Endothelial cell of umbilical vein (primary cell): ENCODE measurements at regions not wholly inside any gene's neighbourhood (a gene's known extent, or its start where the extent isn't known, plus 50 kb on each side); places are given as distances from the start of the nearest gene placed in this dataset.

ENCODE experiments used
- BruUV-seq: library from RNA; stranded (reverse); fragments of 400-500 nt; replicated peaks from 2 replicates; lab custom pipeline; 2021; lab: Mats Ljungman, UMichigan
- CTCF ChIA-PET: fragments of 300-600, 350-600 bp; sonication (Branson Sonifier 250); formaldehyde crosslinking; loops from one replicate; lab custom pipeline; 2021; ENCODE audit warnings: antibody characterized with exemption, inconsistent platforms; lab: Charles Lee
- POLR2A ChIA-PET: fragments of 300-600, 350-600 bp; sonication (Branson Sonifier 250); formaldehyde crosslinking; loops from one replicate; lab custom pipeline; 2021; ENCODE audit warnings: antibody characterized with exemption, inconsistent platforms; lab: Charles Lee
- DNase-seq: peaks from one replicate; pipeline ENCODE4 v3.0.0-alpha.2; 2011; ENCODE audit warnings: low read depth, low spot score
- FAIRE-seq: peaks from 2 replicates; lab custom pipeline; 2011; peaks lifted over from hg19 to GRCh38; lab: Jason Lieb, UNC
- H2AFZ ChIP-seq: 2 replicates; pipeline ENCODE4 v1.6.0; 2012; ENCODE audit warnings: low read depth, low read length, control low read depth, inconsistent platforms
- H3K27ac ChIP-seq: 2 replicates; pipeline ENCODE4 v1.5.1; 2011; ENCODE audit warnings: low read depth, mild to moderate bottlenecking, control low read depth, low read length, moderate library complexity; ENCODE audit not compliant: insufficient read depth
- H3K27me3 ChIP-seq, 2 experiments: 2 replicates each; pipeline versions ENCODE4 v1.6.0 to v1.6.1; 2011; ENCODE audit warnings: low read length in 2 of 2, mixed read lengths in 1 of 2; ENCODE audit not compliant: control insufficient read depth in 2 of 2, insufficient read depth in 2 of 2
- H3K36me3 ChIP-seq, 2 experiments: 2 replicates in 1 of 2; 3 replicates in 1 of 2; pipeline ENCODE4 v1.5.1; 2011; ENCODE audit warnings: low read length in 2 of 2, mild to moderate bottlenecking in 1 of 2, moderate library complexity in 1 of 2; ENCODE audit not compliant: control insufficient read depth in 2 of 2, insufficient read depth in 2 of 2; ENCODE audit errors: extremely low read depth in 1 of 2
- H3K4me1 ChIP-seq: 3 replicates; pipeline ENCODE4 v1.5.1; 2011; ENCODE audit warnings: mild to moderate bottlenecking, low read length; ENCODE audit not compliant: control insufficient read depth, insufficient read depth; ENCODE audit errors: extremely low read depth
- H3K4me2 ChIP-seq: 2 replicates; pipeline ENCODE4 v1.6.1; 2011; ENCODE audit warnings: low read length, control low read depth, mixed read lengths; ENCODE audit not compliant: insufficient read depth
- H3K4me3 ChIP-seq, 3 experiments: fragments of 200-600 bp in 1 of 3; sonication (generic), shearing (Covaris generic) in 1 of 3; replicated peaks in 1 of 3; 2 replicates each; pipeline ENCODE4 v1.5.1; 2011 to 2016; ENCODE audit warnings: control low read depth in 3 of 3, low read length in 3 of 3, mild to moderate bottlenecking in 2 of 3, inconsistent platforms in 1 of 3, low read depth in 1 of 3, moderate library complexity in 1 of 3; ENCODE audit not compliant: insufficient read depth in 1 of 3
- H3K79me2 ChIP-seq: 2 replicates; pipeline ENCODE4 v1.6.0; 2012; ENCODE audit warnings: low read length, inconsistent platforms; ENCODE audit not compliant: control insufficient read depth, insufficient read depth
- H3K9ac ChIP-seq: replicated peaks from 2 replicates; pipeline ENCODE3; 2011; ENCODE audit warnings: low read length, control low read depth; ENCODE audit not compliant: insufficient read depth; ENCODE audit errors: extremely low read depth
- H3K9me1 ChIP-seq: replicated peaks from 3 replicates; pipeline ENCODE4 v1.6.0; 2011; ENCODE audit warnings: mild to moderate bottlenecking, low read length; ENCODE audit not compliant: control insufficient read depth, insufficient read depth; ENCODE audit errors: extremely low read depth
- H3K9me3 ChIP-seq: replicated peaks from 2 replicates; pipeline ENCODE4 v1.5.1; 2012; ENCODE audit warnings: low read length, inconsistent platforms; ENCODE audit not compliant: control insufficient read depth, insufficient read depth
- H4K20me1 ChIP-seq: replicated peaks from 2 replicates; pipeline ENCODE3; 2011; ENCODE audit warnings: mild to moderate bottlenecking, low read length; ENCODE audit not compliant: control insufficient read depth, insufficient read depth; ENCODE audit errors: extremely low read depth
- CTCF ChIP-seq, 2 donors: IDR thresholded peaks; 1 replicate in 1 of 2; 2 replicates in 1 of 2; pipeline ENCODE4 v1.5.1; 2011; ENCODE audit warnings: low read length in 2 of 2, mild to moderate bottlenecking in 2 of 2, moderate library complexity in 2 of 2, control low read depth in 1 of 2, inconsistent platforms in 1 of 2, low read depth in 1 of 2; ENCODE audit not compliant: insufficient read depth in 1 of 2; ENCODE audit errors: extremely low read depth in 1 of 2
- EZH2 ChIP-seq: IDR thresholded peaks from 2 replicates; pipeline ENCODE4 v1.6.1; 2012; ENCODE audit warnings: borderline replicate concordance, low read depth, mild to moderate bottlenecking, moderate library complexity, low read length, inconsistent platforms; ENCODE audit not compliant: severe bottlenecking
- FOS ChIP-seq: IDR thresholded peaks from 2 replicates; pipeline ENCODE4 v1.6.1; 2011; ENCODE audit warnings: mild to moderate bottlenecking, low read length, moderate library complexity, borderline replicate concordance; ENCODE audit not compliant: insufficient read depth
- GATA2 ChIP-seq: IDR thresholded peaks from 2 replicates; pipeline ENCODE4 v1.7.0; 2011; ENCODE audit warnings: low read depth, mild to moderate bottlenecking, moderate library complexity, mixed read lengths, low read length; ENCODE audit not compliant: insufficient read length, insufficient read depth
- JUN ChIP-seq: IDR thresholded peaks from 2 replicates; pipeline ENCODE4 v1.6.1; 2011; ENCODE audit warnings: borderline replicate concordance, low read depth; ENCODE audit not compliant: insufficient read length, insufficient read depth
- MAX ChIP-seq: IDR thresholded peaks from 2 replicates; pipeline ENCODE4 v1.6.1; 2011; ENCODE audit not compliant: insufficient read depth, insufficient read length
- MYC ChIP-seq: IDR thresholded peaks from one replicate; pipeline ENCODE4 v1.6.1; 2011; ENCODE audit warnings: mild to moderate bottlenecking, low read depth, low read length
- POLR2A ChIP-seq: IDR thresholded peaks from 2 replicates; pipeline ENCODE4 v1.6.1; 2012; ENCODE audit warnings: low read depth, mild to moderate bottlenecking, control low read depth, low read length
- POLR2AphosphoS5 ChIP-seq: IDR thresholded peaks from 2 replicates; pipeline ENCODE4 v1.6.1; 2012; ENCODE audit warnings: low read depth, mild to moderate bottlenecking, control low read depth, low read length, moderate library complexity; ENCODE audit not compliant: insufficient read depth
- dilution Hi-C: fragments of 300-500 bp; cut with MboI; formaldehyde crosslinking; loops from one replicate; pipeline ENCODE4 v1.15.0; 2019; ENCODE audit warnings: low sequenced_read_pairs; ENCODE audit not compliant: extremely low pct_ligation_motif_present
- intact Hi-C: fragments of 100-400 bp; cut with micrococcal nuclease; formaldehyde crosslinking; loops from one replicate; pipeline ENCODE4 v1.10.0; 2022

- no peaks in the 10 kb centered on the region for H3K9me3 ChIP-seq
- no peak overlapping the region for H2AFZ ChIP-seq
- no peaks in the 10 kb centered on the region for H3K9me1 ChIP-seq
- no peak overlapping the region for H3K27ac ChIP-seq
- H3K79me2 ChIP-seq: no peaks in the 10 kb centered on the region
- ChIA-PET POLR2A (no interaction called here), CTCF (interaction anchor here (1.5 kb wide), 1 partner anchor 29 kb away, joined by 3 read pairs; no protein-coding TSS in a partner anchor)
- no peak for TF ChIP-seq FOS
- TF ChIP-seq EZH2: no peak
- no peak for TF ChIP-seq POLR2AphosphoS5
- no peak for TF ChIP-seq MYC
- TF ChIP-seq MAX: no peak
- no peak for TF ChIP-seq JUN
- no peak for TF ChIP-seq POLR2A
- no peak for TF ChIP-seq GATA2
- TF ChIP-seq CTCF (IDR thresholded peaks at IDR 0.05; ENCODE audit: extremely low read depth in 1 of 2, insufficient read depth in 1 of 2, low read depth in 1 of 2, low read length in 2 of 2): no peak
- H3K27me3 ChIP-seq: no peaks in the 10 kb centered on the region
- no peak overlapping the region for H3K4me2 ChIP-seq
- DNase-seq (no peak), FAIRE-seq (no peak)
- H3K4me1 ChIP-seq: no peaks in the 10 kb centered on the region
- no TSS peak for BruUV-seq
- no peak overlapping the region for H3K9ac ChIP-seq
- intact Hi-C loops (no loop called here), dilution Hi-C loops (no loop called here)
- H3K4me3 ChIP-seq: no peak overlapping the region
- no peaks in the 10 kb centered on the region for H3K36me3 ChIP-seq
- H4K20me1 ChIP-seq: no peaks in the 10 kb centered on the region
Observed at GRCh38 chr6:139851206-139851605, 476.8 kb upstream of the CITED2 start.
